Sigmoid colon (tissue), 4 donors: ENCODE measurements at regions not wholly inside any gene's neighbourhood (a gene's known extent, or its start where the extent isn't known, plus 50 kb on each side); places are given as distances from the start of the nearest gene placed in this dataset.

ENCODE experiments used
- CTCF ChIP-seq, 4 experiments: fragments of 450-650 bp in 3 of 4; fragments of 200-600 bp in 1 of 4; IDR thresholded peaks; one replicate each; pipeline ENCODE4 v1.5.1; 2016 to 2019; ENCODE audit warnings: antibody characterized with exemption in 4 of 4, mild to moderate bottlenecking in 3 of 4, moderate library complexity in 2 of 4
- EP300 ChIP-seq, 4 donors: sonication (generic); formaldehyde crosslinking; IDR thresholded peaks; one replicate each; pipeline ENCODE4 v1.6.1; 2017; ENCODE audit warnings: antibody characterized with exemption in 4 of 4
- POLR2A ChIP-seq, 2 donors: fragments of 450-650 bp; IDR thresholded peaks; one replicate each; pipeline ENCODE4 v1.6.1; 2016; ENCODE audit warnings: antibody characterized with exemption in 2 of 2, mild to moderate bottlenecking in 2 of 2, moderate library complexity in 2 of 2
- POLR2AphosphoS5 ChIP-seq, 4 donors: sonication (generic); formaldehyde crosslinking; IDR thresholded peaks; one replicate each; pipeline ENCODE4 v1.6.1; 2017; ENCODE audit warnings: antibody characterized with exemption in 4 of 4

DNA sequence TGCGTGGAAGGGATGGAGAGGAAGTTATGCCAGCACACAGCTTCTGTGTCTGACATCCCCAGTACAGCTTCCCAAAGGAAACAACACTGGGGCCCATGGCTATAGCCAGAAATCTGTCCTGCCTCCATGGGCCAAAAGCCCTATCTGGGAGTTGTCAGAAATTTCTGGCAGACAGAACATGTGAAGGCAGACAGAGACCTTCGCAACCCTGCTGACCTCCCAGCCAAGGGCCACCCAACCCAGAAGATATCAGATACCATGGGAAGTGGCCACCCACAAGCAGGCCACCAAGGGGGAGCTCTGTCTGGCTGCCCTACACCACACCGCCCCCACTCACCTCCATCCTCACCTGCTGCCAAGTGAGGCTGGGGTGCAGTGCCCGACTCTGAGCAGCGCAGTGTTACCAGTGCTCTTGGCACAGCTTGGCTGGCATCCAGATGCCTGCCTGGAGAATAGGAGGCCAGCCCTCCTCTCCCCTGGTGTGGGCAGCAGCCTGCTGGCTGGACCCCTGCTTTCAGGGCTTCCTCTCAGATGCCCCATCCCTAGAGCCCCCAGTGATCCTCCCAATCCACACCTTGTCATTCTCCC is 61.6 kb upstream of the NEURL1B start:
- TF ChIP-seq CTCF (IDR thresholded peaks at IDR 0.05), result no peak
- no peak for TF ChIP-seq POLR2A (IDR thresholded peaks at IDR 0.05)
- no peak for TF ChIP-seq EP300 (IDR thresholded peaks at IDR 0.05)
- no peak for TF ChIP-seq POLR2AphosphoS5 (IDR thresholded peaks at IDR 0.05)
